Astrocyte (in vitro differentiated cells and primary cell): ENCODE measurements at regions not wholly inside any gene's neighbourhood (a gene's known extent, or its start where the extent isn't known, plus 50 kb on each side); places are given as distances from the start of the nearest gene placed in this dataset.

Source experiments
- CTCF ChIP-seq: IDR thresholded peaks from 2 replicates; pipeline ENCODE4 v1.5.1; 2011; ENCODE audit warnings: low read depth, mild to moderate bottlenecking, inconsistent platforms, low read length, moderate library complexity; ENCODE audit not compliant: insufficient read depth
- EZH2 ChIP-seq: IDR thresholded peaks from 2 replicates; pipeline ENCODE4 v1.6.1; 2012; ENCODE audit warnings: mild to moderate bottlenecking, low read length, inconsistent platforms; ENCODE audit not compliant: insufficient read depth

- TF ChIP-seq CTCF = no peak
- TF ChIP-seq EZH2 = no peak
These were observed 650.2 kb downstream of the ZNF385D start for GRCh38 chr3:21100656-21101359.
